Uterus (tissue), 2 donors: ENCODE measurements at regions not wholly inside any gene's neighbourhood (a gene's known extent, or its start where the extent isn't known, plus 50 kb on each side); places are given as distances from the start of the nearest gene placed in this dataset.

Experiments used
- POLR2A ChIP-seq, 2 donors: fragments of 450-650 bp; IDR thresholded peaks; one replicate each; pipeline ENCODE4 v1.6.1; 2016; ENCODE audit warnings: antibody characterized with exemption in 2 of 2, mild to moderate bottlenecking in 1 of 2, moderate library complexity in 1 of 2
- TF ChIP-seq, protein P1 (sequence below), 4 experiments: fragments of 200-600 bp in 2 of 4; fragments of 450-650 bp in 2 of 4; sonication (generic) in 2 of 4; IDR thresholded peaks; one replicate each; pipeline ENCODE4 v1.5.1; 2016 to 2019; ENCODE audit warnings: antibody characterized with exemption in 4 of 4, mild to moderate bottlenecking in 2 of 4, moderate library complexity in 1 of 4

DNA sequence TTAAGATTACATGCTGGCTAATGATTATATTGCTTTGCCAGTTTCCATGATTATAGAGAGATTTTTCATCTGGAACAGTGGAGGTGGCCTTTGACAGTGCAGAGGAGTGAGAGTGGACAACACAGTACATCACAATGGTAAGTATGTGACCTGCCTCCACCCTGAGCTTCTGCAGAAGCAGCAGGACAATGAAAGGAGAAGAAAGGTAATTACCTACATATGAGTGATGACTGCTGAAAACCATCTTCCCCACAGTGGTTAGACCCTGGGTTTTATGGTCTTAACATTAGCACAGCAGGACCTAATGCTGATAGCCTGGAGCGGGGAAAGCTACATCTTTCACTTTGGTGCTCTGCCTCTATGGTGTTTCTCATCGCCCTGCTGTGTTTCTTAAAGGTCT is 454.7 kb upstream of the DDI1 start:
- TF ChIP-seq, protein P1, sequence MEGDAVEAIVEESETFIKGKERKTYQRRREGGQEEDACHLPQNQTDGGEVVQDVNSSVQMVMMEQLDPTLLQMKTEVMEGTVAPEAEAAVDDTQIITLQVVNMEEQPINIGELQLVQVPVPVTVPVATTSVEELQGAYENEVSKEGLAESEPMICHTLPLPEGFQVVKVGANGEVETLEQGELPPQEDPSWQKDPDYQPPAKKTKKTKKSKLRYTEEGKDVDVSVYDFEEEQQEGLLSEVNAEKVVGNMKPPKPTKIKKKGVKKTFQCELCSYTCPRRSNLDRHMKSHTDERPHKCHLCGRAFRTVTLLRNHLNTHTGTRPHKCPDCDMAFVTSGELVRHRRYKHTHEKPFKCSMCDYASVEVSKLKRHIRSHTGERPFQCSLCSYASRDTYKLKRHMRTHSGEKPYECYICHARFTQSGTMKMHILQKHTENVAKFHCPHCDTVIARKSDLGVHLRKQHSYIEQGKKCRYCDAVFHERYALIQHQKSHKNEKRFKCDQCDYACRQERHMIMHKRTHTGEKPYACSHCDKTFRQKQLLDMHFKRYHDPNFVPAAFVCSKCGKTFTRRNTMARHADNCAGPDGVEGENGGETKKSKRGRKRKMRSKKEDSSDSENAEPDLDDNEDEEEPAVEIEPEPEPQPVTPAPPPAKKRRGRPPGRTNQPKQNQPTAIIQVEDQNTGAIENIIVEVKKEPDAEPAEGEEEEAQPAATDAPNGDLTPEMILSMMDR (IDR thresholded peaks at IDR 0.05), result no peak
- no peak for TF ChIP-seq POLR2A (IDR thresholded peaks at IDR 0.05)
